NAMALWA (cell line): ENCODE measurements at regions not wholly inside any gene's neighbourhood (a gene's known extent, or its start where the extent isn't known, plus 50 kb on each side); places are given as distances from the start of the nearest gene placed in this dataset.

Experiments used
- DNase-seq: peaks from one replicate; pipeline ENCODE4 v3.0.0-alpha.2; 2015; ENCODE audit warnings: low spot score

DNA sequence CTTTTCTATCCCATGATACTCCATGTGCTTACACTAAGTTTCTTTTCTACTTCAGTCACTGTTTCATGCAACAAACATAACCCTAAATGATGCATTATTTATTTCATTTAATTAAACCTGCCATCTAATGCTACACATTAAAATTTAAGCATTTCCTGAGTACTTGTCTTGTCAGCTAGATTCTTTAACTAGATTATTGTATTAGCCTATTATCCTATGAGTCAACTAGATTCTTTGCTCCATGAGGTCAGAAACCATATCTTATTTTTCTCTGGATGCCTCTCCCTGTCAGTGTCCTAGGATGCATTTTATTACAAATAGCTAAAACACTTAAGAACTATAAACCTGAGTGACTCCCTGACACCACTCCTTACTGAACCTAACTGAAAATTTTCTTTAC is 652.4 kb downstream of the SLC4A3 start:
- no peak for DNase-seq

GRCh38 chr2:220280736-220281135 is 653.3 kb downstream of the SLC4A3 start:
- no peak for DNase-seq

DNA sequence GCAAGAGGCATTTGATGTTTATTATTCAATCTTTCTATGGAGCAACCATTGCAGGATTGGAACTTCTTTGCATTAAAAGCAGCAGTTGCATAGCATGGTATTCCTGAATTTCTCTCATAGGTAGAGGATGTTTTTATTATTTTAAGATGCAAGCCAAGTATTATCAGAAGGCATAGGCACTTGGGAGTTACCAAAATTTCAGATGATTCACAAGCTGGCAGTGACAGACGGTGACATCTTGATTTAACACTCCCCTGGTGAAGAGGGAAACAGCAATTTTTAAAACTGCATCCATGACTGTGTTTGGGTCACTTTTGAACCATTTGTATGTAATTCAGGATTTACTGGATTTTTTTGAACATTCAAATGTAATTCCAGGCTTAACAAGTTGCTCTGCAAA is 654.3 kb downstream of the SLC4A3 start:
- DNase-seq, result no peak

DNA sequence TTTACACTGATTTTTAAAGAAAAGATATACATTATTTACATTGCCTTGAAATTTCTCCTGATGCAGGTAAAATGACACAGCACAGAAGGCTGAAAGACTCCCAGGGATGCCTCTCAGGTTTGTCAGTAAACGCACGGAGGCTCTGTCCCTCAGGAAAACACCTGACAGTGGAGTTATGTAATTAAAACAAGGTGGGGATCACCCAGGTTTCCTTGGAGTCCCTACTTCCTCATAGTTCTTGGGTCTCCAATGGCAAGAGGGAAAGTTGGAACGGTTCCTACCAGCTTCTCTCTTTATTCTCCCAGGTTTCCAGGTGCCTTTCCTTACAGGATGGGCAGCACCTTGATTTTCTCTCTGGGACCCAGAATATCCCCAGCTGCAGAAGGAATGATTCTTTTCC is 654.8 kb downstream of the SLC4A3 start:
- no peak for DNase-seq

GRCh38 chr2:220293966-220294365 is 666.5 kb downstream of the SLC4A3 start:
- DNase-seq, result no peak

DNA sequence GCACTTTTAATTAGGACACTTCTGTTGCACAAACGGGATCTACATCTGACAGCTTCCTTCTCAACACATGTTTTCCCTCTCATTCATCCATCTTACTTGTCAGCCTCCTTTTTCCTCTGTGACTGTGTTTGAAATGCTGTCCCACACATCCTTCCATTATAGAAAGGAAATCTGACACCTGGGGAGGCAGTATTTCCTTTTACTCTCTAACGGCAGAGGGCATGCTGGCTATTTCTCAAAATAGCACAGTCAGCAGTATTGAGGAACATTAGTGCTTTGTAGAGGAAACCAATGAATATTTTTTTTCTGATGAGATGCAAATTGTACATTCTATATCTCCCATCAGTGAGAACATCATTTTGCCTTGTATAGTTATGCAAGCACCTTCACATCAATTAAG is 668.7 kb downstream of the SLC4A3 start:
- peak; percentile 2 for DNase-seq

DNA sequence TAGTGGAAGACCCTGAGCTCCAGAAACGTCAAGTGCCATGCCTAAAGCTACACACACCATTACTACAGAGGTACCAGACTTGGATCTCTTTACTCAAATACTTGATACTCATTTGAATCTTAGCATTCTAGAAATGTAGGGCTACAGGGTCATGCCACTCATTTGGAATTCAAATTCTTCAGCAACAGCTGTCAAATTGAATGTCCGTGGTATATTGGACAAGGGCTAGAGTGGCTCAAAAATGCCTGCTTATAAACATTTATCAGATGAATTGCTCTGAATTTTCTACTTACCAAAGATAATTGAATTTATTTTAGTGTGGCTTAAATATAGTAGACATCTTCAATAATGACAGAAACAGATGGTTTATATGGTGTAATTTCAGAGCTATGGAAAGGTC is 669.7 kb downstream of the SLC4A3 start:
- DNase-seq, result no peak

GRCh38 chr2:220300806-220301205 is 673.4 kb downstream of the SLC4A3 start:
- DNase-seq, result no peak

GRCh38 chr2:220302756-220303155 is 675.3 kb downstream of the SLC4A3 start:
- no peak for DNase-seq

DNA sequence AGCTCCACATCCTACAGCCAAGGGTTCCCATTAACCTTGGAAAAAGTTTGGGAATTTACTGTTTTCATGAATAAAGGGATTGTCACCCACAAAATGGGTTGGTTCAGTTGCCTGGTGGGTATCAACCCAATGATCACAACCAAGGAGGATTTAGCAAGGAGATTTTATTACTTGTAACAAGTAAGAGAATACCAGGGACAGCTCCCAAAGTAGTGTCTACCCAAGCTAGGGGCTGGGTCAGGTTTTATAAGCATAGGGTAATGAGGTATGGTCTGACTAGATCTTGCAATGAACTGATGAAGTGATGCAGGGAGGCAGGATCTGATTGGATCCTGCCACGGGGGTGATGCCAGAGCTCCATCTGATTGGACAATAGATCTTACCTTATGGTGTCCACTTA is 681.8 kb downstream of the SLC4A3 start:
- DNase-seq, result no peak

GRCh38 chr2:220310451-220310861 is 683.0 kb downstream of the SLC4A3 start:
- no peak for DNase-seq

DNA sequence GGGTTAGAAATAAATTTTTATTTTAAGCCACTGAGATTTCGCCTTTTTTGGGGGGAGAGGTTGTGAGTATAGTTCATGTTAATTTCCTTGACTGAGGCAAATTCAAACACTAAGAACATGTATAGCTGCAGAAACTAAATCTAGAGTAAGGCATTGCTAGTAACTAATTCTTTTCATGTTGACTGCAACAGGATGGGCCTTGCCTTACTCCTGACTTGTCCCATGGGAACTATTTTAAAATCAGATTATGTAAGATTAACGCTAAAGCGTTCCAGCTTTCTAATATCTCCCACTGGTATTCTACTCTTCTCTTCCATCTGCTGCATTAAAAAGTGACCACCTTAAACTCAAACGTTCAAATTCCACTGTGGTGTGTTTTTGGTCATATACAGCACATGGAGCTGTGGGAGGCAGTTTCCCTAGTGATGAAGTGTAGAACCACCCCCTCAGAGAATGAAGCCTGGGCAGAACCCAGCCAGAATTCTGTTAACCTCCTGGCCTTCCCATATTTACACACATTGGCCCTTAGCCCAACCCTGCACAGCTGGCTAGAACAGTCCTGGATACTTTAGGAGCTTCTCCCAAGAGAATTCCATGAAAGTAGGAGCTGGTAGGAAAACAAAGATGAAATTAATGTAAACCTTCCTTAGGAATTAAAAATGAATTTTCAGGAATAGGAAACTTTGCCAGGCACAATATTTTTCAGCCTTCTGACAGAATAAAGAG is 687.8 kb downstream of the SLC4A3 start:
- no peak for DNase-seq

GRCh38 chr2:220318037-220318436 is 690.6 kb downstream of the SLC4A3 start:
- no peak for DNase-seq

- no peak for DNase-seq
Observed at GRCh38 chr2:220318508-220318907, 691.1 kb downstream of the SLC4A3 start.

- DNase-seq, result no peak
Observed at GRCh38 chr2:220320326-220320725, 692.9 kb downstream of the SLC4A3 start.

GRCh38 chr2:220332886-220333285 is 705.5 kb downstream of the SLC4A3 start:
- no peak for DNase-seq

DNA sequence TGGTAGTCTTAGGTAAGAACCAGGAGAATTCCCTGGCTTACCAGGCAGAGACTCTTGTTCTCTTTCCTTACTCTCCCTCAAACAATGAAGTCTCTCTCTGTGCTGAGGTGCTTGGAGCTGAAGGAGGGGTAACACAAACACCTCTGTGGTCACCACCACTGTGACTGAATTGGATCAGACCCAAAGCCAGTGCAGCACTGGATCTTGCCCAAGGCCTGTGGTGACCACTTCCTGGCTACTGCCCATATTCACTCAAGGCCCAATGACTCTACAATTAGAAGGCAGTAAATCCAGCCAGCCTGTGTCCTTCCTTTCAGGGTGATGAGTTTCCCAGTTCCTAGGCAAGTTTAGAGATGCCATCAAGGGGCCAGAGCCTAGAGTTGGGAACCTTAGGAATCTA is 706.8 kb downstream of the SLC4A3 start:
- DNase-seq, result no peak

- DNase-seq, result no peak
Observed at GRCh38 chr2:220334871-220335590, 707.6 kb downstream of the SLC4A3 start.

DNA sequence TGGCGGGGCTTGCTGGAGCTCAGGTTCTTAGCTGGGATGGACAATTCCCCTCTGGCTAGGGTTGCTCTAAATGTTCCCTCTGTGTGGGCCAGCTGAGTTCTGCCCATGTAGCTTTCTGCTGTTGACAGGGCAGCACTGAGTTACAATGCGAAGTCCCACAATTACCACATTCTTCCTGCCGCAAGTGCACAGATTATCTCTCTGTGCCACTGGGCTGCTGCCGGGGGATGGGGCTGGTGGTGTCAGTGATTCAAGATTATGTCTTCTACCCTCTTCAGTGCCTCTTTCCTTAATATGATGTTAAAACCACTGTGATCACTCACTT is 708.1 kb downstream of the SLC4A3 start:
- DNase-seq, result no peak

DNA sequence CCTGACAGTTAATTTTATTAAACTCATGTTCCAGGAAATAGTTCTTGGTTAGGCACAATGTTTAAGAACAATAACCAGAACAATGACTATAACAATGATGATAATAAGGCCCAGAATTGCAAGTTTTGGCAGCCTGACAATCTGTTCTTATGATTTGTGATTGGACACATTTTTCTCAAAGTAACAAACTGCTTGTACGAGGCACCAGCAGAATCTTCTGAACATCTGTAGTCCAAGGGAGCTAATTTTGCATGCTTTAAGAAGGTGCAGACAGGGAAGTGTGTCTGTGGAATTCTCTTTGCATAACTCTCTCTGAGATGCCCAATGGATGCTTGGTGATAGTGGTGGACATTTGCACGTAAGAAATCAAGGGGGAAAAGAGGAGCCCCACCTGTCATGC is 709.3 kb downstream of the SLC4A3 start:
- DNase-seq, result no peak

- DNase-seq, result no peak
Observed at GRCh38 chr2:220337611-220338440, 710.4 kb downstream of the SLC4A3 start.

- no peak for DNase-seq
Observed at GRCh38 chr2:220341014-220341413, 713.6 kb downstream of the SLC4A3 start.

DNA sequence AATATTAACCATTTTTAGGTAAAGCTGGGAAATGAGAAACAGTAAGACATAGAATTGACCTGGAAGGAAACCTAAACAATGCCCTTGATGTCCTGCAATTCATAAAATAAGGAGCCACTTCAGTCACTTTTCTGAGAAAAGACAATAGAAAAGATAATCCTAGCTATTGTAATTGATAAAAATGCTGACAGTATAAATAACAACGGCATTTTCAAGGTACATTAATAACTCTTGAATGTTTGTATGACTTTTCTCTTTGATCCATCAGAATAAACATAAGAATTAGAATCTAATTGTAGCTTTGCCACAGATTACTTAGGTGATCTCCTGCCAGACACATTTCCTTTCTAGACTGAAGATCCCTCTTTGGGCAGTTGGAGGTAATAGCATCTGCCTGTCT is 719.5 kb downstream of the SLC4A3 start:
- no peak for DNase-seq
